Right lobe of liver (tissue), 6 donors: ENCODE measurements at regions not wholly inside any gene's neighbourhood (a gene's known extent, or its start where the extent isn't known, plus 50 kb on each side); places are given as distances from the start of the nearest gene placed in this dataset.

Experiments used
- ATAC-seq, 4 donors: fragments of 200-7000 bp; cut with Tn5 transposase; one replicate each; pipeline ENCODE4 v1.9.1; 2020; ENCODE audit warnings: mild to moderate bottlenecking in 4 of 4, moderate library complexity in 4 of 4
- DNase-seq, 3 donors: peaks; one replicate each; pipeline ENCODE4 v3.0.0-alpha.2; 2020
- H3K27ac ChIP-seq, 3 donors: fragments of 200-600 bp; one replicate each; pipeline ENCODE4 v1.8.0; 2022
- H3K27me3 ChIP-seq, 2 donors: fragments of 200-600 bp; one replicate each; pipeline ENCODE4 v1.8.0; 2022
- H3K36me3 ChIP-seq, 4 donors: fragments of 200-600 bp; sonication (generic) in 1 of 4; one replicate each; pipeline versions ENCODE4 v1.5.1 to v1.8.0; 2017 to 2022; ENCODE audit warnings: control low read depth in 1 of 4
- H3K4me1 ChIP-seq, 4 donors: fragments of 200-600 bp; sonication (generic) in 1 of 4; one replicate each; pipeline versions ENCODE4 v1.5.1 to v1.8.0; 2017 to 2022; ENCODE audit warnings: control low read depth in 1 of 4
- H3K4me3 ChIP-seq, 3 donors: fragments of 200-600 bp; one replicate each; pipeline ENCODE4 v1.8.0; 2022
- H3K9me3 ChIP-seq, 4 donors: fragments of 200-600 bp; sonication (generic) in 1 of 4; one replicate each; pipeline versions ENCODE4 v1.5.1 to v1.8.0; 2017 to 2022; ENCODE audit warnings: control low read depth in 1 of 4
- POLR2A ChIP-seq: fragments of 450-650 bp; IDR thresholded peaks from one replicate; pipeline ENCODE4 v1.6.1; 2017; ENCODE audit warnings: antibody characterized with exemption, mild to moderate bottlenecking
- WGBS: methylation state at CpG from one replicate; pipeline ENCODE4 v1.1.6; 2018; ENCODE audit warnings: low coverage, low lambda C conversion rate; ENCODE audit not compliant: insufficient coverage; ENCODE audit errors: missing lambda C conversion rate; 5-methylcytosine and 5-hydroxymethylcytosine counted together
- intact Hi-C, 2 donors: fragments of 100-400 bp; cut with DNase I; formaldehyde crosslinking; loops; one replicate each; pipeline versions ENCODE4 v1.11.2 to v1.14.1; 2022
- TF ChIP-seq, protein P1 (sequence below), 4 donors: fragments of 200-600 bp in 3 of 4; fragments of 450-650 bp in 1 of 4; IDR thresholded peaks; one replicate each; pipeline versions ENCODE4 v1.5.1 to v1.8.0; 2016 to 2022; ENCODE audit warnings: antibody characterized with exemption in 4 of 4, mild to moderate bottlenecking in 2 of 4
- donor health status: DM: no; HTN: yes; CAD: no.
- donor health status: DM: no; HTN: no; CAD: no.
- donor health status: DM: no; HTN: no; CAD: no.
- donor health status: DM: no; HTN: yes; CAD: no.
- donor health status: DM: no; HTN: yes; CAD: no.

DNA sequence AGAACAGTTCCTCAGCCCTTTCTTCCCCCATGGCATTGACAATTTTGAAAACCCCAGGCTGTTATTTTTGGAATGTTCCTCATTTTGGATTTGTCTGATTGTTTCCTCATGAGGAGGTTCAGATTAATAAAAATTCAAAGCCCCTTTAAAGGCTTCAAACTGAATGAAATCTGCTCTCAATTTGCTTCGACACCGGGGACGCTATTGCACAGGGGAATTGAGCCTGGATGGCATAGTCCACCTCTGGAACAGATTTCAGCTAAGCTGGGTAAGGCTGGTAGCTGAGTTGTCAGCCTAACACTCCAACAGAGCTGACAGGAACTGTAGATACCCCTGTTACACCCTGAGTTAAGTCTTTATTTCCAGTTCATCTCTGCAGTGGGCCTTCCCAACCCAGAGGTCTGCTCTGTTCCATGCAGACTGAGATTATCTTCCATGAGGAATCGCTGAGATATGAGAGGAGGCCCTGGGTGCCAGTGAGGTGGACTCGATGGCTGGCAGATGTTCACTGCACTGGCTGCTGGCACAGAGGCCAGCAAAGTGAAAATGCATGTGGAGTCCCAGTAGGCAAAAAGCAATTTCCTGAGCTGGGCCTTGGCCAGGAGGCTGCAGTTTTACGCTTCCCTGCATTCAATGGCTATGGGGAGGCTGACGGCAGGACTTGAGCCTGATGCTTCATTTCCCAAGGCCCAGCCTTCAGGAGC, 73.3 kb upstream of the PAX1 start:
- H3K36me3 ChIP-seq: no peaks in the 10 kb centered on the region

DNA sequence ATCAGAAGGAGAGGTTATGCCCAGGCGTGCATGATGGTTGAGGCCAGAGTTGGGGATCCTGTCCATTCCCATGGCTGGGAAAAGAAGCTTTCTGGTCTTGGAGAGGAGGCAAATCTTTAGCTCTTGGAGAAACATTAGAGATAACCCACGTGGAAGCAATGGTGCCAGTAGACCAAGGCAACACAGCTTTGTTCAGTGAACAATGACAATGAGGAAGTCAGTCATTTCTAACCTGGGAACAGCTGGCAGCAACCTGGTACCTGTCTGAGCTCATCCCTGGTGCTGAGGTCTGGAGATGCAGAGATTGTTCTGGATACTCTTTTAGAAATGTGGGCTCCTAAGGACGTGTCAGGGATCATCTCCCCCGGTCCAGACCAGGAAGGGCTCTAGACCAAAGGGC, 76.7 kb upstream of the PAX1 start:
- Histone ChIP-seq H3K27me3 (no peaks in the 10 kb centered on the region), H3K36me3 (no peaks in the 10 kb centered on the region), H3K4me3 (no peak overlapping the region), H3K4me1 (no peaks in the 10 kb centered on the region), H3K27ac (no peak overlapping the region), H3K9me3 (no peaks in the 10 kb centered on the region)
- intact Hi-C loops: no loop called here
- DNase-seq (no peak), ATAC-seq (no peak)
- TF ChIP-seq, protein P1, sequence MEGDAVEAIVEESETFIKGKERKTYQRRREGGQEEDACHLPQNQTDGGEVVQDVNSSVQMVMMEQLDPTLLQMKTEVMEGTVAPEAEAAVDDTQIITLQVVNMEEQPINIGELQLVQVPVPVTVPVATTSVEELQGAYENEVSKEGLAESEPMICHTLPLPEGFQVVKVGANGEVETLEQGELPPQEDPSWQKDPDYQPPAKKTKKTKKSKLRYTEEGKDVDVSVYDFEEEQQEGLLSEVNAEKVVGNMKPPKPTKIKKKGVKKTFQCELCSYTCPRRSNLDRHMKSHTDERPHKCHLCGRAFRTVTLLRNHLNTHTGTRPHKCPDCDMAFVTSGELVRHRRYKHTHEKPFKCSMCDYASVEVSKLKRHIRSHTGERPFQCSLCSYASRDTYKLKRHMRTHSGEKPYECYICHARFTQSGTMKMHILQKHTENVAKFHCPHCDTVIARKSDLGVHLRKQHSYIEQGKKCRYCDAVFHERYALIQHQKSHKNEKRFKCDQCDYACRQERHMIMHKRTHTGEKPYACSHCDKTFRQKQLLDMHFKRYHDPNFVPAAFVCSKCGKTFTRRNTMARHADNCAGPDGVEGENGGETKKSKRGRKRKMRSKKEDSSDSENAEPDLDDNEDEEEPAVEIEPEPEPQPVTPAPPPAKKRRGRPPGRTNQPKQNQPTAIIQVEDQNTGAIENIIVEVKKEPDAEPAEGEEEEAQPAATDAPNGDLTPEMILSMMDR (IDR thresholded peaks at IDR 0.05): no peak
- TF ChIP-seq POLR2A: no peak
- WGBS: 75% methylated on average over 2 of the region's 4 CpGs

More for the DNA sequence above, 73.3 kb upstream of the PAX1 start:
- WGBS: 75% methylated on average over 5 of the region's 7 CpGs
- TF ChIP-seq POLR2A: no peak
- TF ChIP-seq, protein P1 (IDR thresholded peaks at IDR 0.05): no peak
- no peak for ATAC-seq
- no peak overlapping the region for H3K27ac ChIP-seq
- intact Hi-C loops: no loop called here
- H3K4me1 ChIP-seq: no peaks in the 10 kb centered on the region
- no peak for DNase-seq
- no peaks in the 10 kb centered on the region for H3K9me3 ChIP-seq
- H3K4me3 ChIP-seq: no peak overlapping the region
- no peaks in the 10 kb centered on the region for H3K27me3 ChIP-seq

DNA sequence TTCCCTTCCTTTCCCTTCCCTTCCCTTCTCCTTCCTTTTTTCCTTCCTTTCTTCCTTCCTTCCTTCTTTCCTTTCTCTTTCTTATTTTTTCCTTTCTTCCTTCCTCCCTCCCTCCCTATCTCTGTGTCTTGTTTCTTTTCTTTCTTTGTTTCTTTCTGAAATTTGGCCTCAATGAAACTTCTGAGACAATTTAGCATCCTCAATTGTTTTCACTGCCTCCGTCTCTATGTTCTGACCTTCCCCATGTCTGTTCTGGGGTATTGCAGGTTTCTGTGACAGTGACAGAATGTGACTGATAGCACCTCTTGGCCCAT, 81.7 kb upstream of the PAX1 start:
- no peaks in the 10 kb centered on the region for H3K27me3 ChIP-seq
- H3K9me3 ChIP-seq: no peaks in the 10 kb centered on the region
- no peaks in the 10 kb centered on the region for H3K4me1 ChIP-seq
- intact Hi-C loops: no loop called here
- H3K4me3 ChIP-seq: no peak overlapping the region
- ATAC-seq (no peak), DNase-seq (no peak)
- TF ChIP-seq, protein P1 (IDR thresholded peaks at IDR 0.05): no peak
- no peak for TF ChIP-seq POLR2A
- H3K27ac ChIP-seq: no peak overlapping the region
- 82% methylated on average over 1 of the region's 1 CpG for WGBS
- no peaks in the 10 kb centered on the region for H3K36me3 ChIP-seq

DNA sequence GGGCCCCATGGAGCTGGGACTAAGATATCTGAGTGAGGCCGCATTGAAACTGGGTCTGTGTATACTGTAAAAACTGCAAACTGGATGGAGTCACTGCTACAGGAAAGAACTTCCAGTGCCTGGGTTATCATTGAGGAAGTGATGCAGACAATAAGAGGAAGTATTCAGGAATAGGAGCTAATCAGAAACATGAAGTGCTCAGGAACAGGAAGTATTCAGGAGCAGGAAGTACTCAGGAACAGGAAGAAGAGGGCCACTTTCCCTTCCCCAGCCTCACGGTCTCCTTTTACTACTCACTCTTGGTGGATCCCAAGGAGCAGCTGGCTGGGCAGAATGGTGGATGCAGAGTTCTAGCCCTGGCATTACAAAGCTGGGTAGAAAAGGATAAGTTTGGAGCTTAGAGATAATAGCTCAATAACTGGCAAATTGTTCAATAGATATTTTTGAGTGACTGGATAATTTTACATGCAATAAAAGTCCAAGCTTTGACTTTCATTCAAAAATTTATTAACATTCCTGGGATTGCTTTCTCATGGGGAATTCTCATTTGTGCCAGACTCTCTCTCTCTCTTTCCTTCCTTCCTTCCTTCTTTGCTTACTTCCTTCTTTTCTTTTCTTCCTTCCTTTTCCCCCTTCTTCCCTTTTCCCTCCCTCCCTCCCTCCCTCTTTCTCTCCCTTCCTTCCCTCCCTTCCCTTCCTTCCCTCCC, 82.2 kb upstream of the PAX1 start:
- Histone ChIP-seq H3K27ac (no peak overlapping the region), H3K27me3 (no peaks in the 10 kb centered on the region), H3K4me3 (no peak overlapping the region), H3K4me1 (no peaks in the 10 kb centered on the region), H3K9me3 (no peaks in the 10 kb centered on the region), H3K36me3 (no peaks in the 10 kb centered on the region)
- intact Hi-C loops: no loop called here
- ATAC-seq (no peak), DNase-seq (no peak)
- TF ChIP-seq POLR2A: no peak
- TF ChIP-seq, protein P1 (IDR thresholded peaks at IDR 0.05): no peak
- 41% methylated on average over 2 of the region's 2 CpGs for WGBS
